HG03097 (cell line): ENCODE measurements at regions not wholly inside any gene's neighbourhood (a gene's known extent, or its start where the extent isn't known, plus 50 kb on each side); places are given as distances from the start of the nearest gene placed in this dataset.
"Not testable (repeated sequence)": the region's sequence is repeated elsewhere in the genome, so short reads cannot be mapped to it uniquely, and the experiment has no call there.

ENCODE experiments used
- ATAC-seq: cut with Tn5 transposase; IDR thresholded peaks from one replicate; pipeline ENCODE4 v1.9.1; 2021; ENCODE audit not compliant: unreplicated experiment, low FRiP score

GRCh38 chr11:115618428-115618827 lies 114.2 kb upstream of the CADM1 start:
- ATAC-seq, result no peak

- ATAC-seq, result no peak
These were observed 113.6 kb upstream of the CADM1 start for GRCh38 chr11:115617767-115618166.

- ATAC-seq, result no peak
These were observed 112.8 kb upstream of the CADM1 start for GRCh38 chr11:115616971-115617370.

GRCh38 chr11:115613986-115614632 lies 109.9 kb upstream of the CADM1 start:
- no peak for ATAC-seq

GRCh38 chr11:115613004-115613403 lies 108.8 kb upstream of the CADM1 start:
- no peak for ATAC-seq

GRCh38 chr11:115612046-115612730 lies 108.0 kb upstream of the CADM1 start:
- no peak for ATAC-seq

GRCh38 chr11:115611343-115611742 lies 107.1 kb upstream of the CADM1 start:
- ATAC-seq, result no peak

GRCh38 chr11:115610908-115611307 lies 106.7 kb upstream of the CADM1 start:
- ATAC-seq, result no peak

GRCh38 chr11:115610234-115610633 lies 106.0 kb upstream of the CADM1 start:
- not testable (repeated sequence) for ATAC-seq

GRCh38 chr11:115608976-115609375 lies 104.8 kb upstream of the CADM1 start:
- ATAC-seq, result no peak

GRCh38 chr11:115607621-115608221 lies 103.5 kb upstream of the CADM1 start:
- no peak for ATAC-seq

- ATAC-seq, result no peak
These were observed 102.4 kb upstream of the CADM1 start for GRCh38 chr11:115606498-115607220.

GRCh38 chr11:115605871-115606497 lies 101.8 kb upstream of the CADM1 start:
- no peak for ATAC-seq

- not testable (repeated sequence) for ATAC-seq
These were observed 101.2 kb upstream of the CADM1 start for GRCh38 chr11:115605397-115605796.

GRCh38 chr11:115599125-115599524 lies 94.9 kb upstream of the CADM1 start:
- ATAC-seq, result no peak

GRCh38 chr11:115598257-115598901 lies 94.2 kb upstream of the CADM1 start:
- ATAC-seq, result no peak

GRCh38 chr11:115591380-115591779 lies 87.2 kb upstream of the CADM1 start:
- ATAC-seq, result no peak

- no peak for ATAC-seq
These were observed 86.0 kb upstream of the CADM1 start for GRCh38 chr11:115590254-115590653.

GRCh38 chr11:115587718-115588342 lies 83.6 kb upstream of the CADM1 start:
- no peak for ATAC-seq
